Activated naive CD4-positive, alpha-beta T cell treated with anti-CD3 and anti-CD28 coated beads, Interleukin-2, amount 50 U/mL, for 16 hours (primary cell): ENCODE measurements at regions not wholly inside any gene's neighbourhood (a gene's known extent, or its start where the extent isn't known, plus 50 kb on each side); places are given as distances from the start of the nearest gene placed in this dataset.
"Not testable (repeated sequence)": the region's sequence is repeated elsewhere in the genome, so short reads cannot be mapped to it uniquely, and the experiment has no call there.

ENCODE experiments used
- DNase-seq: peaks from one replicate; pipeline ENCODE4 v3.0.0-alpha.2; 2020

DNA sequence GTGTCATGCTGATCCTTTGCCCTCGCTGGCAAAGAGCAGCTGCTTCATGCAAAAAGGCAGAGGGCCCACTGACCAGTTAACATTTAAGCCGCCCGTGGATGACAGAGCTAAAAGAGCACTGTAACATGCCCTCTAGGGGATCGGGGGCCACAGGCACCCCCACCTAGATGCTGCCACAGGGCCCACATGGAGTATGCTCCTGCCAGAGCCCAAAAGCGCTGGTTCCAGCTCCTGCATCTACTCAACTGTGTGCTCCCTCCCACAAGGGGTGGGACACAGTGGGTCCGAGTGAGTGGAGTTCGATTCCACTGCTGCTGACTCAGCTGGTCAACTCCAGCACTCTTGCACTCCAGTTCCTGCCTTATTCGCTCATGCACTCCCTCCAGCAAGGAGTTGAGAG, 199.8 kb upstream of the CNTNAP2 start:
- DNase-seq = no peak

DNA sequence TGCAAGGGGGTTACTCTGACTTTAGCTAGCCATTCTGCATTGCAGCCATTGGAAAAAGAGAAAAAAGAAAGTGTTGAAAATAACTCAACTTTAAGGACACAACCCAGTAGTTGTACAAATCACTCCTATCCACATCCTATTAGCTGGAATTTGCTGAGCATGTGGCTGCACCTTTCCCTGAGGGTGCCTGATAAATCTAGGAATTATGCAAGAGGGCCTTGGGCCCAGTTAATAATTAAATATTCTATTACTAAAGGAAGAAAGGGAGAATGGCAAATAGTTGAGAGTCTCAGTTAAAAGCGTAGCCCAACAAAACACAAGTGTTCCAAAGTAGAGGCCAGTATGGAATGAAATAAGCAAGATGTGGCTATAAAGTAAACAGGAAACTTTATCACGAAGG, 200.9 kb upstream of the CNTNAP2 start:
- no peak for DNase-seq

DNA sequence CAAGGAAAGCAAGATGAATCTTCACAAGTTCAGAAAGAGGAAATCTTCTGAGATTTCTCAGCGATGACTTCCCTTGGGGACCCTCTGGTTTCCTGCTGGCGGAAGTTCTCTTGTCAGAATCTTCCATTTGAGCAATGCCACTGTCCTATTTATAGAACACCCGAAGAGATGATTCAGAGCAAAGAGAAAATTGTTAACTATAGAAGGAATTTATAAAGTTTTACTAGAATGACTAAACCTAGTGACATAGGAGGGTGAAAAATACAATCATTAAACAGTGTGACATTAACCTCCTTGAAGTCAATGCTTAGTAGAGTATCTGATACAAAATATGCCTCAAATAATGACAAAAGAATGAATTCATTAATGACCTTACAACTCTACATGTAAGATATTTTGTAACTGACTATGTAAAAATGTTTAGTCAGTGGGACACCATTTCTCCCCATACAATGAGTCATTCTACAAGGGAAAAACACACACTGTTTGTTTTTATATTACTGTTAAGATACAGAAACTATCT, 206.5 kb upstream of the CNTNAP2 start:
- no peak for DNase-seq

DNA sequence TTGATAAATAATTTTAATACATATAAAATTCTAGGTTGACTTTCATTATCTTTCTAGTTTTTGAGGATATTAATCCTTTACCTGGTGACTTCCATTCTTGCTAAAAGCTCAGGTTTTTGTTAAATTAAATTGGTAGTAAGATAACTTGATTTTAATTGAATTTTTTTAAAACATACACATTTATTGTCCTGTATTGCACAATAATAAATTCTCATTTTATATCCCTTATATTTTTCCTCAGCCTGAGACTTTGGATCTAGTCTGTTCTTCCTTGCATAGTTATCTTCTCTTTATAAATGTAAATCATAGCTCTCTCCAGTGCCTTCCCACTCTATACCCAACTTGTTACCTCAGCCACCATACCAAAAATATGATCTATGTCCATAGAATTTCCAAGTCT, 212.9 kb upstream of the CNTNAP2 start:
- DNase-seq = no peak

DNA sequence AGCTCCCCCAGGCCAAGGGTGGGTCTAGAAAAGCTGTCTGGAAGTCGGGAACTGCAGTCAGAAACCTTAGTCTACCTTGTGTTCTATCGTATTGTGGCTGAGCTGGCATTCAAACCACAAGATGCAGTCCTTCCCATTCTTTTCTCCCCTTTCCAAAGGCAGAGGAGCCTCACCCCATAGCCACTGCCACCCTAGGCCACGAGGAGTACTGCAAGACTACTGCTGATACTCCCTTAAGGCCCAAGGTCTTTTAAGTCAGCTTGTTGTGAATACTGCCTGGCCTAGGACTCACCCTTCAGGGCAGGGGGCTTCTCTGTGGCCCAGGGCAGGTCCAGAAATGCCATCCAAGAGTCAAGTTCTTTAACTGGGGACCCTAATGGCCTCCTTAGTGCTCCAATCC, 214.5 kb upstream of the CNTNAP2 start:
- DNase-seq = no peak

DNA sequence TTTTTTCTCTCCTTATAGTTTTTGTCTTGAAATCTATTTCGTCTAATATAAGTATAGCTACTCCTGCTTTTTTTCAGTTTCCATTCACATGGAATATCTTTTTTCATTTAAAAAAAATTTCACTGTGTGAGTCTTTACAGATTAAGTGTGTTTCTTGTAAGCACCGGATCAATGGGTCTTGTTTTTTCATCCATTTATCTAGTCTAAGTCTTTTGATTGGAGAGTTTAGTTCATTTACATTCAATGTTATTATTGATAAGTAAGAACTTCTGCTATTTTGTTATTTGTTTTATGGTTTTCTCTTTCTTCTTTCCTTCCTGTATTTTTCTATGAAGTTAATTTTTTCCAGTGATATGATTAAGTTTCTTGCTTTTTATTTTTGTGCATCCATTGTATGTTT, 216.7 kb upstream of the CNTNAP2 start:
- DNase-seq = no peak

DNA sequence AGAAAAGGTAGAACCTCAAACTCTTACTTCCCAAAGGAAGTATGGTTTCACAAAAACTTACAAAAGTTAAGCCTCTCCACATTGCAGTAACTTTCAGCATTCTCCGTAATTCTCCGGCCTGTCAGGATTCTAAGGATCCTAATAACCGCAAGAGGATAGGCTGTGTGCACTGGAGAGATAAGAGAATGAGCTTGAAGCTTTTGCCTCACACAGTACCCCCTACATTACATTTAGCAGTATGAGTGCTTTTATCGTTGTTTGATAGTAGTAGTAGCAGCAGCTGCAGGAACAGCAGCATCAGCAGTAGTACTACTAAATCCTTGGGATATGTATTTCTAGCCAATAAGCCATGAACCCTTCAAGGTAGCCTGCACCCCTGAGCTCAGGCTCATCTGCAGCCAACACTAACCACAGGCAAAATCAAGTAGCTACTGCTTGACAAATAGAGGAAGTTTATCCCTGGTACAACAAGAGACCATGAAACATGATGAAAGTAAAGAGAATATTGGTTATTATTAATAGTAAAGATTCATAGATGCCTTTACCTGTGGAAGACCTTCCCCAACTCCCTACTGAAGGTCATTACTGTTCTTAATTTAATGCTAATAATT, 222.6 kb upstream of the CNTNAP2 start:
- no peak for DNase-seq

DNA sequence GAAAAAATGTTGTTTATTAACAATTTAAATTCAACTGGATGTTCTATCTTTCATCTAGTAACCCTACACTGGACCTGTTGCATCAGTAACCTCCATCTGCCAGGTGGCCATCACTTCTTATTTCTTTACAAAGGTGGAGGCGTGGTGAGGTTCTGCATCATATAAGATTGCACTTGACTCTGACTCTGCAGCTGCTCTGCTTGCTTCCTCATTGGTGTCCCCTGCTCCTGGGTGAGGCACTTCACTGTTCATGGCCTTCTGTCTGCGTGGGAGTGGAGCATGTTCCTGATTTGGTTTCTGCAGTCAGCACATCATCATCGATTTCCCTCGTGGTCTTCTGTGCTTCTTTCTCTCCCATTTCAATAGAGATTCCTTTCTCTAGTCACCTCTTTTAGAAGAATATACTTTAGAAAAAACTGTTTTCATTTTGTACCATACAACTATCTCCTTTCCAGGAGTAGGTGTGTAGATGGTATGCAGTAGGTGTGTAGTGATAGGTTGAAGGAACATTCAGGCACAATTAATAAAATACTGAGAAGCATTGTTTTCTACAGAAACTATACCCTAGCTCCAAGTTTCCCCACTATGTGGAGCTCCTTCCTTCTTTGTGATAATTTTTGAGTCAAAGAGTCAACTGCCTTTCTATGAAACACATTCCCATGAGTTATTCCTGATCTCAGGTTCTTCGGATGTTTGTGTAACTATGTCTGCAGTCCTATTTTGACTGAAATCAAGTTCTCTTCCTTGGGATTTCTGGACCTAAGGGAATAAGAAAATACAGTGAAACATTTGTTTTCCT, 231.7 kb upstream of the CNTNAP2 start:
- no peak for DNase-seq

DNA sequence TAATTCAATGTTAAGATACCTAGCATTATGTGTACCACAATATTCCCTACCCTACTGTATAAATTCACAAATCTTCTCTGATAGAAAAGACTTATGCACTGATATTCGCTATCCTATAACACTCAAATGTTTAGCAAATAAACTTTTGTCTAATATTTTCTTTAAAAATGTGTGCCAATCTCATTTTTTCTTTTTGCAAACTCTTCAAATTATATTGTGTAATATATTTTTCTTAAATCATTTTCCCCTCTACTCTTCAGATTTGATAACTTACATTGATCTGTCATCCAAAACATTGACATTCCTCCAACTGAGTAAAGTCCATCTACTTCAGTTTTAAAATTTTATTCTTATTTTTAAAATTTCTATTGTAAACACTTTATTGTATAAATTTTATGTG, 240.2 kb upstream of the CNTNAP2 start:
- DNase-seq = no peak

DNA sequence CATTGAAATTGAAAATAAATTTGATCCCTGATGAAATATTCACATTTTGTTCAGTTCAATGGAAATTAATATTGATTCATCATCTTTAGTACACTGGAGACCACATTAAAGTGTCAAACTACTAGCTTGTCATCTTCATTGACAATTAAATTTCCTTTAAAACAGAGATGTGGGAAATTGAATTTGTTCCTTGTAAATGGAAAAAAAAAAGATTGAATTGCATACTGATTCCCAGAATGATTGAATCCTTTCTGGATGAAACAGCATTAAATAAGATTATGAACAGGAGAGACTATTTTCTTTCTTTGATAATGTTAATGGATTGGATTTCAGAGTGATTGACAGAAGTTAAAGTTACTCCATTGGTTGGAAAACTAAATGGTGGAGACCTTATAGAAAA, 241.3 kb upstream of the CNTNAP2 start:
- DNase-seq = no peak

DNA sequence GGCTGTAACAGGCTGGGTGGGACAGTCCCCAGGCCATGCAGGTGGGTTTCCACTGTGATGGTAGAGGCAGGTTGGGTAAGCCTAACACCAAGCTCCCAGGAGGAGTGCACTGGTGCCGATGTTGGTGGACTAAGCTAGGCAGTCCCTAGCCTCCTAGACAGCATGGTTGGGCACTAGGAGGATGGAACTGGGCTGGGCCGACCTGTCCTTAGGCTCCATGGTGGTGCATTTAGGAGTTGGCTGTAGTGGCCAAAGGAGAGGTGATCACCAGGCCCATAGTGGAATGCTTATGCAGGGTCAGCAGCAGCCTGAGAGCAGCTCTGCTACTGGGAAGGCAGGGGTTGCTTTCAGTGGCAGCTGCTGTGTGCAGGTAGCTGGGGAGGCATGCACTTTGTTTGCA, 247.7 kb upstream of the CNTNAP2 start:
- DNase-seq = no peak

DNA sequence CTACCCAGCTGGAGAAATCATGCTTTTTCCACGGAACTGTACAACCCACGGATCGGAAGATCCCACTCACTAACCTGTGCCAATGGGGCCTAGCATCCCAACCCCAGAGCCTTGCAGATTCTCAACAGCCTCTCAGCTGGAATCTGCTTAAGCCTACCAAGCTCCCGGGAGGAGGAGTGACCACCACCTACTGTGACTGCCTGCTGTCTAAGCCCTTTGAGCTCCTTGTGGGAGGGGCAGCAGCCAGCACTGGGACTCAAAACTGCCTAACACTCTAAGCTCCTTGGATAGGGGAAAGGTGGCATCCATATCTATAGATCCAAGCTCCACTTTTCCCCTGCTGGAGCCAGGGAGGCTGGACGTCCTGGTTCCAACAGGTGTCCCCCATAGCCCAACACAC, 254.4 kb upstream of the CNTNAP2 start:
- no peak for DNase-seq

DNA sequence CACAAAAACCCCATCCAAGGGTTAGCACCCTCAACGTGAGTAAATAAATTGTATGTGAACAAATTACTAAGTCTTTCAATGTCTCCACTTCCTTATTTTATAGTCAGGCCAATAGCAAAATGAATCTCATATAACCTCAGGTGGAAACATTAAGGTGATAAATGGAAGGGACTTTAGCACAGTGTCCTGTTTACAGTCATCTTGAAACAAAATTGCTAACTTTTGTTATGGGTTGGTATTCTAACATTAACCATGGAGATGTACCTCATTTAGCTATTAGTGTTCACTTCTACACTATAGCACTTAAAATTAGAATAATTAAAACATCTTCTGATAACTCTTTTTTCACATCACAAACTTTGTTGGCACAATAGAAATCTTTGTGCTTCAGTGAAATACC, 255.8 kb upstream of the CNTNAP2 start:
- DNase-seq = no peak

DNA sequence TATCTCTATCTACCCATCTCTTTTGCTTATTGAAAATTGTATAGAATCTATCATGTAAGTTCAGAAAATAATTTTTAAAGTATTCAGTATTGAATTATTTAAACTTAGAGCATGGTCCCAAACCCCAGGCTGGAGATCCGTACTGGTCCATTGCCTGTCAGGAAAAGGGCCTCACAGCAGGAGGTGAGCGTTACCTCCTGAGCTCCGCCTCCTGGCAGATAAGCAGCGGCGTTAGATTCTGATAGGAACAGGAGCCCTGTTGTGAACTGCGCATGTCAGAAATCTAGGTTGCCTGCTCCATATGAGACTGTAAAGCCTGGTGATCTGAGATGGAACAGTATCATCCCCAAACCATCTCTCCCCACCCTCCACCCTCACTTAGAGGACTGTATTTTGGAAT, 266.0 kb upstream of the CNTNAP2 start:
- no peak for DNase-seq

DNA sequence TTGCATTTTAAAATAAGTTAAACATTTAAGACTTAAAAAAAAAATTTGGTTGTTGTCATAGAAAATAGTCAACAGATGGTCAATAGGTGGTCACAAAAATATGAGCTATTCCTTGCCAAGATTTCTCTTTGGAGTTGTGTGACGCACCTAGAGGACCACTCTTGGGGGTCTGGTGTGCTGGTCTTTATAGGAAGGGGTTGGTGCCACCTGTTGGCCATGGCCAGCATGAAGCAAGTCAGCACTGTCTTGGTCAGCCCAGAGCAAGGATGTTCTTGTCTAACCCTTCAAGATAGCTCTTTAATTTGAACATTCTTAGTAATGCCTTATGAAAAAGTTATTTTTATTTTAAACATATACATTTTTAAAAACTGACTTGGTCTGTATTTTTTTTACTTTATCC, 267.9 kb upstream of the CNTNAP2 start:
- no peak for DNase-seq

DNA sequence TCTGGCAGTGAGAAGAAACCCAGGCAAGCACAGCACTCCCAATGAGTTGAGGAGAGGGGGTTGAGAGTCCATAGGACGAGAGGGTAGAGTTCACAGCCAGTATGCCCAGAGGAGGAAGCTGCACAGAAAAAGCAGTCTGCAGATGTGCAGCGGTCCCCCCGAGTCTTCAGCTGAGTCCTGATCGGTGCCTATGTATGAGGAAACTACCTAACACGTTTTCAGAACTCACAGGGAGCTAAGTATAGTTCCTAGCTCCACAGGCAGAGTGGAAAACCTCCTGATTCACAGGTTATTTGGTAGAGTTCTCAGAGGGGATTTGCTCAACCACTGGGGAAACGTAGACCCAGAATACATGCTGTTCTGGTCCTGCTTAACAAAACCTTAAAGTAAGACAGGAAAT, 271.3 kb upstream of the CNTNAP2 start:
- no peak for DNase-seq

DNA sequence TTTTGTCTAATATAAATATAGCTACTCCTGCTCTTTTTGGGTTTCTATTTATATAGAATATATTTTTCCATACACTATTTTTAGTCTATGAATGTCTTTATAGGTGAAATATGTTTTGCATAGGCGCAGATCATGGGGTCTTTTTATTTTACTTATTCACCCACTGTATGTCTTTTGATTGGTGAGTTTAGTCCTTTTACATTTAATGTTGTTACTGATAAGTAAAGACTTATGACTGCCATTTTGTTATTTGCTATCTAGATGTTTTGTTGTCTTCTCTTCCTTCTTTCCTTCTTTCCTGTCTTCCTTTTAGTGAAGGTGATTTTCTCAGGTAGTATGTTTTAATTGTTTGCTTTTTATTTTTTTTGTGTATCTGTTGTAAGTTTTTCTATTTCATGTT, 276.8 kb upstream of the CNTNAP2 start:
- no peak for DNase-seq

DNA sequence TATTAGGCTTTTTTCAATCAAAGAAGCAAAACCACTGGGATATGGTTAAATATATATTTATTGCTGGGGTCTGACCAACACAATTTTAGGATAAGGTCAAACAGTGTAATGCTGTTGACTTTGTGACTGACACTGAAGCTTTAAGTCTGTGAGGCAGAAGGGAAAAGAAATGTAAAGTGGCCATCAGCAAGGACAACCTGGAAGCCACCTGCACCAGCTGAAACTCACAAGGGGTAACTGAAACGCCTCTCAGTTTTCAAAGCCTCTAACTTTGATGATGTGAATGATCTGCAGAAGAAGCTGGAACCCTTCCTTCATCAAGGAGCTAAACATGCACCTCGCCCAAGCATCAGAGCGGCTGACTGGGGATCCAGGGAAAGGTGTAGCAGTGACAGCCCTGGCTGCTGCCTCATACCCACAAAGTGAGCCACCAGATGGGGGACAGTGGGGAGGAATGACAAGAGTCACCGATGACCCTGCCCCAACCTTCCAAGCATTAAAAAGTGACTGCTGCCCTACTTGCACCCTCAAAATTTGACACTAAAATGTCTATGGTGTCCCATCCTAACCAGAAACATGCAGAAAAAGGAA, 284.9 kb upstream of the CNTNAP2 start:
- DNase-seq = no peak

DNA sequence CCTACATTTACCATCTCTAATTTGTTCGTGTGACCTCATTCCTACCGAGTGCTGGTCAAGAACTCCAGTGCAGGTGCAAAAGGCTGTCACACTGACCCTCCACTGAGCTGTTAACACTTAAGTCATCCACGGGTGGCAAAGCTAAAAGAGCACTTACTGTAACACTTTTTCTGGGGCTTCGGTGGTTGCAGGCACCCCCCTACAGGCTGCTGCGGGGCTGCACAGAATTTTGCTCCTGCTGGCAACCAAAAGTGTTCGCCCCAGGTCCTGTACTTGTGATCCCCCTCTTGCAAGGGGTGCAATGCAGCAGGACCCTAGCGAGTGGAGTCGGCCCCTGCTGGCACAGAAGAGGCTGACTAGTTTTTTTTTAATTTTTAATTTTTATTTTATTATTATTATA, 298.9 kb upstream of the CNTNAP2 start:
- no peak for DNase-seq

DNA sequence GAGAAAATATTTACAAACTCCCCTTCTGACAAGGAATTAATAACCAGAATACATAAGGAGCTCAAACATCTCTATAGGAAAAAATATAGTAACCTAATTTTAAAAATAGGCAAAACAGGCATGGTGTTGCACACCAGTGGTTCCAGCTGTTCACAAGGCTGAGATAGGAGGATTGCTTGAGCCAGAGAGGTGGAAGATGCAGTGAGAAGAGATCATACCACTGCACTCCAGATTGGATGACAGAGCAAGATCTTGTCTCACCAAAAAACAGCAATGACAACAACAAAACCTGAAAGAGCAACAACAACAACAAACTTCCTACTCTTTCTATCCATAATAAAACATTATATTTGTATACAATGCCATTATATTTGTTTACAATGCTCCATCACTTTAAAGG, 304.4 kb upstream of the CNTNAP2 start:
- no peak for DNase-seq

DNA sequence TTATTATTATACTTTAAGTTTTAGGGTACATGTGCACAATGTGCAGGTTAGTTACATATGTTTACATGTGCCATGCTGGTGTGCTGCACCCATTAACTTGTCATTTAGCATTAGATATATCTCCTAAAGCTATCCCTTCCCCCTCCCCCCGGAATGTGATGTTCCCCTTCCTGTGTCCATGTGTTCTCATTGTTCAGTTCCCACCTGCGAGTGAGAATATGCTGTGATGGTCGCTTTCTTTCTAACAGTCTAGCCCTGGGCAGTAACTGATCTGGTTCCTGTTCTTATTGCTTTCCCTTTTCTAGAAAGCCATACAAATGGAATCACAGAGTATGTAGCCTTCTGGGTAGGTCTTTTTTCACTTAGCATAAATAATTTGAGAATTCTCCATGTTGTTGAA, 311.1 kb upstream of the CNTNAP2 start:
- DNase-seq = not testable (repeated sequence)

DNA sequence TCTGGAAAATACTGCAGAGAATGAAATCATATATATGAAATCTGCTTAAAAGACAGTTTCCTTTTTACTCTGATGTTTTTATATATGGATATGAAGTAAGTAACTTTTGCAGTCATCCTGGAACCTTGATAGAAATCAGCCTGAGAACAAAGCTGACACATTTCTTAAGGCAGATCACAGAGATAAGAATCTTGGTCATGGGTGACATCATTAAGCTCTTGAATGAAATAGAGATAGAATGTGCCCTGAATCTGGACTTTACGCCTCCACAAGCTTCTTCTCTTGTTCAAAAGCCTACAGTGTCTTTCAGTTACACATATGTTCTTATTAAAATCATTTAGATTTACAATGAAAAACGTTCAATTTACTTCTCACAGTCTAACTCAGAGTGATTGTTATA, 319.1 kb upstream of the CNTNAP2 start:
- DNase-seq = no peak

DNA sequence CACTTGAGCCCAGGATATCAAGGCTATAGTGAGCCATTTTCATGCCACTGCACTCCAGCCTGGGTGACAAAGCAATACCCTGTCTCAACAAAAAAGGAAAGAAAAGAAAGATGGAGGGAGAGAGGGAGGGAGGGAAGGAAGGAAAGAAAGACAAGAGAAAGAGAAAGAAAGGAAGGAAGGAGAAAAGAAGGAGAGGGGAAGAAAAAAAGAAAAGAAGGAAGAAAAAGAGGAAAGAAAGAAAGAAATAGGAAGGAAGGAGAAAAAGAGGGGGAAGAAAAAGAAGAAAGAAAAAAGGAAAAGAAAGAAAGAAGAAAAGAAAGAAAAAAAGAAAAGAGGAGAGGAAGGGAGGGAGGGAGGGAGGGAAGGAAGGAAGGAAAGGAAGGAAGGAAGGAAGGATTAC, 321.5 kb upstream of the CNTNAP2 start:
- DNase-seq = no peak
